K562 (cell line): ENCODE measurements at regions not wholly inside any gene's neighbourhood (a gene's known extent, or its start where the extent isn't known, plus 50 kb on each side); places are given as distances from the start of the nearest gene placed in this dataset.

Experiments used
- ATAC-seq: fragments of 200-7000 bp; cut with Tn5 transposase; 3 replicates; pipeline ENCODE4 v1.9.1; 2020; ENCODE audit warnings: moderate library complexity
- BruUV-seq: library from RNA; stranded (reverse); fragments of 400-500 nt; replicated peaks from 2 replicates; lab custom pipeline; 2021; lab: Mats Ljungman, UMichigan
- CTCF ChIA-PET: fragments of 300-600 bp; formaldehyde crosslinking; extraction: SDS; loops from one replicate; lab custom pipeline; 2021; ENCODE audit warnings: low intra/inter-chr PET ratio; lab: Yijun Ruan, JAX
- POLR2A ChIA-PET: fragments of 300-600, 350-650 bp; sonication (Branson Sonifier 250); formaldehyde crosslinking; extraction: SDS; loops from one replicate; lab custom pipeline; 2021; ENCODE audit warnings: antibody characterized with exemption, inconsistent platforms; lab: Yijun Ruan, JAX
- DNase-seq, 4 experiments: peaks; one replicate each; pipeline versions ENCODE4 v3.0.0 to v3.0.0-alpha.2; 2011 to 2018; ENCODE audit warnings: low spot score in 3 of 4, mixed read lengths in 3 of 4; ENCODE audit errors: extremely low read depth in 1 of 4
- FAIRE-seq: peaks from 2 replicates; lab custom pipeline; 2011; peaks lifted over from hg19 to GRCh38; lab: Jason Lieb, UNC
- H2AFZ ChIP-seq: 2 replicates; pipeline ENCODE4 v1.6.0; 2011; ENCODE audit warnings: low read depth, low read length, control low read depth, inconsistent platforms
- H3K27ac ChIP-seq: fragments of 200-600 bp; 3 replicates; pipeline ENCODE4 v1.8.0; 2011; ENCODE audit warnings: low read depth, mild to moderate bottlenecking, control low read depth, inconsistent platforms, low read length, moderate library complexity, mixed read lengths; ENCODE audit errors: extremely low read depth
- H3K27me3 ChIP-seq, 2 experiments: fragments of 300-600 bp in 1 of 2; 2 replicates in 1 of 2; 3 replicates in 1 of 2; pipeline versions ENCODE4 v1.6.0 to v1.8.0; 2011; ENCODE audit warnings: inconsistent platforms in 2 of 2, low read length in 2 of 2, mild to moderate bottlenecking in 1 of 2, mixed read lengths in 1 of 2, moderate library complexity in 1 of 2; ENCODE audit not compliant: control insufficient read depth in 2 of 2, insufficient read depth in 2 of 2
- H3K36me3 ChIP-seq: fragments of 300-600 bp; 3 replicates; pipeline ENCODE4 v1.8.0; 2011; ENCODE audit warnings: mild to moderate bottlenecking, low read length, inconsistent platforms; ENCODE audit not compliant: control insufficient read depth, insufficient read depth
- H3K4me1 ChIP-seq, 2 experiments: fragments of 200-600 bp in 1 of 2; replicated peaks in 1 of 2; 2 replicates in 1 of 2; 3 replicates in 1 of 2; pipeline versions ENCODE4 v1.5.1 to v1.8.0; 2011; ENCODE audit warnings: inconsistent platforms in 2 of 2, low read length in 2 of 2, mild to moderate bottlenecking in 1 of 2, mixed read lengths in 1 of 2, moderate library complexity in 1 of 2; ENCODE audit not compliant: control insufficient read depth in 2 of 2, insufficient read depth in 2 of 2
- H3K4me2 ChIP-seq: 2 replicates; pipeline ENCODE4 v1.6.1; 2011; ENCODE audit warnings: low read length, control low read depth, inconsistent platforms, mixed read lengths; ENCODE audit not compliant: insufficient read depth
- H3K4me3 ChIP-seq: fragments of 200-600 bp; sonication (generic), shearing (Covaris generic); 2 replicates; pipeline ENCODE4 v1.5.1; 2016; ENCODE audit warnings: control low read depth, inconsistent platforms
- H3K79me2 ChIP-seq: fragments of 200-600 bp; 3 replicates; pipeline ENCODE4 v1.8.0; 2011; ENCODE audit warnings: low read length, inconsistent platforms; ENCODE audit not compliant: control insufficient read depth, insufficient read depth
- H3K9ac ChIP-seq, 2 experiments: 2 replicates each; pipeline versions ENCODE4 v1.6.0 to v1.6.1; 2011; ENCODE audit warnings: low read depth in 2 of 2, low read length in 2 of 2, control low read depth in 1 of 2, inconsistent platforms in 1 of 2, mild to moderate bottlenecking in 1 of 2, mixed read lengths in 1 of 2; ENCODE audit not compliant: insufficient read depth in 1 of 2
- H3K9me1 ChIP-seq: one replicate; pipeline ENCODE4 v1.6.0; 2011; ENCODE audit warnings: inconsistent platforms, mild to moderate bottlenecking, low read length, moderate library complexity; ENCODE audit not compliant: control insufficient read depth, insufficient read depth
- H3K9me3 ChIP-seq: replicated peaks from 2 replicates; pipeline ENCODE4 v1.5.1; 2011; ENCODE audit warnings: low read depth, low read length, inconsistent platforms; ENCODE audit not compliant: control insufficient read depth, insufficient read depth
- H4K20me1 ChIP-seq: replicated peaks from 2 replicates; pipeline ENCODE4 v1.6.1; 2011; ENCODE audit warnings: low read length, inconsistent platforms, mixed read lengths; ENCODE audit not compliant: control insufficient read depth, insufficient read depth
- ATF7 ChIP-seq: fragments of 450-650 bp; IDR thresholded peaks from 2 replicates; pipeline ENCODE4 v1.7.1; 2014; ENCODE audit warnings: mild to moderate bottlenecking, moderate library complexity
- BCL6 ChIP-seq: fragments of 250-450 bp; sonication (Bioruptor Pico); IDR thresholded peaks from 2 replicates; pipeline ENCODE4 v1.4.0; 2020
- CBFB ChIP-seq: sonication (generic); formaldehyde crosslinking; IDR thresholded peaks from 2 replicates; pipeline ENCODE4 v1.4.0; 2020; ENCODE audit warnings: mild to moderate bottlenecking, missing genetic modification reagents
- DIDO1 ChIP-seq: fragments of 450-650 bp; IDR thresholded peaks from 2 replicates; pipeline ENCODE4 v1.6.1; 2016; ENCODE audit warnings: low read depth, missing biosample characterization, missing genetic modification characterization
- KAT8 ChIP-seq: fragments of 450-650 bp; IDR thresholded peaks from 2 replicates; pipeline ENCODE4 v1.6.1; 2016; ENCODE audit warnings: low read depth, mild to moderate bottlenecking
- MECOM ChIP-seq: fragments of 250-450 bp; sonication (Bioruptor Pico); IDR thresholded peaks from 2 replicates; pipeline ENCODE4 v1.8.0; 2022; ENCODE audit warnings: inconsistent platforms
- RAD21 ChIP-seq, 2 experiments: fragments of 250-450 bp in 1 of 2; fragments of 450-650 bp in 1 of 2; sonication (Bioruptor Pico) in 1 of 2; formaldehyde crosslinking in 1 of 2; IDR thresholded peaks in 1 of 2; conservative IDR thresholded peaks in 1 of 2; 2 replicates each; pipeline versions ENCODE4 v1.4.0 to v1.8.0; 2020 to 2022; ENCODE audit warnings: mild to moderate bottlenecking in 2 of 2, moderate library complexity in 1 of 2
- RBM39 ChIP-seq: fragments of 200-400 bp; formaldehyde crosslinking; optimal IDR thresholded peaks from 2 replicates; pipeline ENCODE3; 2018; ENCODE audit warnings: low read depth, low read length
- SMC3 ChIP-seq: conservative IDR thresholded peaks from 2 replicates; pipeline ENCODE4 v1.6.1; 2011; ENCODE audit warnings: low read depth, low read length, improper control_type of control experiment; ENCODE audit not compliant: insufficient read depth
- SRSF9 ChIP-seq: fragments of 200-400 bp; formaldehyde crosslinking; IDR thresholded peaks from 2 replicates; pipeline ENCODE4 v1.6.1; 2017; ENCODE audit warnings: low read depth, low read length, borderline replicate concordance
- STAG1 ChIP-seq: sonication (generic); formaldehyde crosslinking; IDR thresholded peaks from 2 replicates; pipeline ENCODE4 v1.5.0; 2020; ENCODE audit warnings: missing genetic modification reagents, borderline replicate concordance
- STAT5A ChIP-seq: IDR thresholded peaks from 2 replicates; pipeline ENCODE4 v1.6.1; 2012; ENCODE audit warnings: low read length, inconsistent platforms, borderline replicate concordance
- ZNF134 ChIP-seq: fragments of 250-450 bp; sonication (Bioruptor Pico); conservative IDR thresholded peaks from 2 replicates; pipeline ENCODE4 v1.4.0; 2020
- ZNF263 ChIP-seq: sonication (generic); formaldehyde crosslinking; IDR thresholded peaks from 2 replicates; pipeline ENCODE4 v1.8.0; 2022; ENCODE audit warnings: mild to moderate bottlenecking, missing genetic modification reagents, borderline replicate concordance
- ZNF780A ChIP-seq: fragments of 250-450 bp; sonication (Bioruptor Pico); IDR thresholded peaks from 2 replicates; pipeline ENCODE4 v1.5.0; 2021; ENCODE audit warnings: mild to moderate bottlenecking
- WGBS: fragments of 100-300 bp; shearing (Covaris generic); methylation state at CpG from one replicate; pipeline ENCODE4 v1.1.6; 2016; ENCODE audit warnings: low coverage, mixed read lengths; ENCODE audit not compliant: insufficient coverage; ENCODE audit errors: missing lambda C conversion rate; 5-methylcytosine and 5-hydroxymethylcytosine counted together
- in situ Hi-C: fragments of 300-500 bp; cut with MboI; formaldehyde crosslinking; loops from 4 replicates; pipeline ENCODE4 v1.15.0; 2018; ENCODE audit warnings: inconsistent platforms, mixed read lengths
- intact Hi-C: fragments of 100-400 bp; cut with micrococcal nuclease; formaldehyde crosslinking; loops from 2 replicates; pipeline ENCODE4 v1.14.2; 2022
- TF ChIP-seq, protein P1 (sequence below): fragments of 450-650 bp; formaldehyde crosslinking; IDR thresholded peaks from 2 replicates; pipeline ENCODE4 v1.4.0; 2022; ENCODE audit warnings: missing genetic modification characterization
- TF ChIP-seq, protein P2 (sequence below), 3 experiments: IDR thresholded peaks in 2 of 3; conservative IDR thresholded peaks in 1 of 3; 2 replicates each; pipeline ENCODE4 v1.5.1; 2011 to 2012; ENCODE audit warnings: low read length in 3 of 3, mild to moderate bottlenecking in 3 of 3, control low read depth in 2 of 3, improper control_type of control experiment in 1 of 3, inconsistent platforms in 1 of 3, low read depth in 1 of 3, mixed read lengths in 1 of 3, moderate library complexity in 1 of 3; ENCODE audit not compliant: insufficient read depth in 2 of 3
- TF ChIP-seq, protein P3 (sequence below): sonication (generic); formaldehyde crosslinking; IDR thresholded peaks from 2 replicates; pipeline ENCODE4 v1.9.0; 2022; ENCODE audit warnings: mild to moderate bottlenecking, missing genetic modification reagents

DNA sequence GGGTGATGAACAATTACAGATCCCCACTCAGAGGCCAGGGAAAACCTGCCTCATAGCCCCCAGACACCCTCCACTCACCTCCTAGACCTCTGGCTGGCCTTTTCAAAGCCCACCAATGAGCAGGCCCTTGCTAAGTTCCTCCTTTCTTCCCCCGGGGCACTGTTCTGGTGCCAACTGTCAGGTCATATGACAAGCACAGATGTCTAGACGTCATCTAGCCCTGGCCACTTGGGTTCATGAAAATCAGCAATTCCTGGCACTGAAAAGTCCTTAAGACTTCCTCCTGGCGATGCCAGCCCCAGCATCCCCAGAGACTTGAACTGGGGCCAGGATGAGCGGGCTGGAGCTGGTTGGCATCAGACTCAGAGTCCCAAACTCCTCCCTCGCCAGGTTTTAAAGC lies 115.6 kb upstream of the NALF2 start (continued):
- no peak for TF ChIP-seq KAT8
- no peak for TF ChIP-seq MECOM (CRISPR knock-in tag)
- TF ChIP-seq, protein P1, sequence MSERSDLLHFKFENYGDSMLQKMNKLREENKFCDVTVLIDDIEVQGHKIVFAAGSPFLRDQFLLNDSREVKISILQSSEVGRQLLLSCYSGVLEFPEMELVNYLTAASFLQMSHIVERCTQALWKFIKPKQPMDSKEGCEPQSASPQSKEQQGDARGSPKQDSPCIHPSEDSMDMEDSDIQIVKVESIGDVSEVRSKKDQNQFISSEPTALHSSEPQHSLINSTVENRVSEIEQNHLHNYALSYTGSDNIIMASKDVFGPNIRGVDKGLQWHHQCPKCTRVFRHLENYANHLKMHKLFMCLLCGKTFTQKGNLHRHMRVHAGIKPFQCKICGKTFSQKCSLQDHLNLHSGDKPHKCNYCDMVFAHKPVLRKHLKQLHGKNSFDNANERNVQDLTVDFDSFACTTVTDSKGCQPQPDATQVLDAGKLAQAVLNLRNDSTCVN (CRISPR knock-in tag) = no peak
- no peak for TF ChIP-seq DIDO1
- no peak for TF ChIP-seq SRSF9
- no peak for TF ChIP-seq ATF7
- TF ChIP-seq BCL6 = no peak
- TF ChIP-seq CBFB (CRISPR knock-in tag) = no peak
- TF ChIP-seq, all 486 proteins: peak for 0

GRCh38 chrX:69387567-69388487 lies 116.3 kb upstream of the NALF2 start:
- intact Hi-C loops = loop anchor here (1.0 to 5.0 kb wide), 2 partner anchors 101 to 560 kb away; no protein-coding TSS in a partner anchor
- in situ Hi-C loops = loop anchor here (10.0 kb wide), 1 partner anchor 563 kb away; the partner anchor contains the start of gene EFNB1
- POLR2A ChIA-PET = interaction anchor here (0.7 to 1.2 kb wide), 2 partner anchors 16 to 668 kb away, joined by 3 to 5 read pairs; no protein-coding TSS in a partner anchor
- H3K4me1 ChIP-seq = no peaks in the 10 kb centered on the region
- CTCF ChIA-PET = interaction anchor here (0.5 kb wide), 1 partner anchor 745 kb away, joined by 3 read pairs; the partner anchor contains the start of gene IGBP1
- 5% methylated on average over 11 of the region's 13 CpGs for WGBS
- H4K20me1 ChIP-seq = no peaks in the 10 kb centered on the region
- no peak overlapping the region for H3K27ac ChIP-seq
- peak; percentile 55 for FAIRE-seq
- no peak overlapping the region for H2AFZ ChIP-seq
- H3K9me1 ChIP-seq = no peaks in the 10 kb centered on the region
- no peaks in the 10 kb centered on the region for H3K36me3 ChIP-seq
- peak; percentile 92 for ATAC-seq
- DNase-seq = peak; percentile 54 to 66 (median 62)
- BruUV-seq = no TSS peak
- no peak overlapping the region for H3K4me2 ChIP-seq
- H3K4me3 ChIP-seq = no peak overlapping the region
- no peak overlapping the region for H3K9ac ChIP-seq
- no peaks in the 10 kb centered on the region for H3K79me2 ChIP-seq
- no peaks in the 10 kb centered on the region for H3K9me3 ChIP-seq
- H3K27me3 ChIP-seq = no peaks in the 10 kb centered on the region
- TF ChIP-seq ZNF263 (CRISPR knock-in tag) (no peak), SMC3 (peak; percentile 52), ZNF134 (CRISPR knock-in tag) (no peak), ZNF780A (CRISPR knock-in tag) (no peak), RAD21 (CRISPR knock-in tag; conservative IDR thresholded peaks at IDR 0.05 in 1 of 2, IDR thresholded peaks at IDR 0.05 in 1 of 2) (peak; percentile 37 to 68; a peak in 3 of 4 replicates), STAT5A (no peak), RBM39 (no peak), STAG1 (CRISPR knock-in tag) (peak; percentile 60; the same call in 1 of the 2 replicates)
- TF ChIP-seq, protein P2, sequence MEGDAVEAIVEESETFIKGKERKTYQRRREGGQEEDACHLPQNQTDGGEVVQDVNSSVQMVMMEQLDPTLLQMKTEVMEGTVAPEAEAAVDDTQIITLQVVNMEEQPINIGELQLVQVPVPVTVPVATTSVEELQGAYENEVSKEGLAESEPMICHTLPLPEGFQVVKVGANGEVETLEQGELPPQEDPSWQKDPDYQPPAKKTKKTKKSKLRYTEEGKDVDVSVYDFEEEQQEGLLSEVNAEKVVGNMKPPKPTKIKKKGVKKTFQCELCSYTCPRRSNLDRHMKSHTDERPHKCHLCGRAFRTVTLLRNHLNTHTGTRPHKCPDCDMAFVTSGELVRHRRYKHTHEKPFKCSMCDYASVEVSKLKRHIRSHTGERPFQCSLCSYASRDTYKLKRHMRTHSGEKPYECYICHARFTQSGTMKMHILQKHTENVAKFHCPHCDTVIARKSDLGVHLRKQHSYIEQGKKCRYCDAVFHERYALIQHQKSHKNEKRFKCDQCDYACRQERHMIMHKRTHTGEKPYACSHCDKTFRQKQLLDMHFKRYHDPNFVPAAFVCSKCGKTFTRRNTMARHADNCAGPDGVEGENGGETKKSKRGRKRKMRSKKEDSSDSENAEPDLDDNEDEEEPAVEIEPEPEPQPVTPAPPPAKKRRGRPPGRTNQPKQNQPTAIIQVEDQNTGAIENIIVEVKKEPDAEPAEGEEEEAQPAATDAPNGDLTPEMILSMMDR (IDR thresholded peaks at IDR 0.05 in 2 of 3, conservative IDR thresholded peaks at IDR 0.05 in 1 of 3; ENCODE audit: insufficient read depth in 2 of 3, low read depth in 1 of 3, low read length in 3 of 3) = peak; percentile 61 to 78 (median 70)
- TF ChIP-seq, protein P3, sequence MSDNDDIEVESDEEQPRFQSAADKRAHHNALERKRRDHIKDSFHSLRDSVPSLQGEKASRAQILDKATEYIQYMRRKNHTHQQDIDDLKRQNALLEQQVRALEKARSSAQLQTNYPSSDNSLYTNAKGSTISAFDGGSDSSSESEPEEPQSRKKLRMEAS (CRISPR knock-in tag) = no peak
